Neural cell (in vitro differentiated cells): ENCODE measurements at regions not wholly inside any gene's neighbourhood (a gene's known extent, or its start where the extent isn't known, plus 50 kb on each side); places are given as distances from the start of the nearest gene placed in this dataset.

Experiments
- EZH2 ChIP-seq: fragments of 200-600, 300-800 bp; shearing (Covaris generic), sonication (generic); IDR thresholded peaks from 2 replicates; pipeline ENCODE4 v1.6.1; 2014; ENCODE audit warnings: antibody characterized with exemption, low read length, borderline replicate concordance, mild to moderate bottlenecking; ENCODE audit not compliant: insufficient read depth, poor library complexity, severe bottlenecking
- SMC3 ChIP-seq: fragments of 450-650 bp; conservative IDR thresholded peaks from 2 replicates; pipeline ENCODE4 v1.6.1; 2014; ENCODE audit warnings: antibody characterized with exemption, mild to moderate bottlenecking, moderate library complexity; ENCODE audit not compliant: poor library complexity
- TAF1 ChIP-seq: IDR thresholded peaks from 2 replicates; pipeline ENCODE4 v1.6.1; 2012; ENCODE audit warnings: low read depth
- TF ChIP-seq, protein P1 (sequence below): fragments of 450-650 bp; IDR thresholded peaks from 2 replicates; pipeline ENCODE4 v1.5.1; 2014; ENCODE audit warnings: antibody characterized with exemption, mild to moderate bottlenecking, moderate library complexity; ENCODE audit not compliant: poor library complexity, severe bottlenecking
- TF ChIP-seq, protein P2 (sequence below): IDR thresholded peaks from 2 replicates; pipeline ENCODE4 v1.6.1; 2012; ENCODE audit warnings: borderline replicate concordance

DNA sequence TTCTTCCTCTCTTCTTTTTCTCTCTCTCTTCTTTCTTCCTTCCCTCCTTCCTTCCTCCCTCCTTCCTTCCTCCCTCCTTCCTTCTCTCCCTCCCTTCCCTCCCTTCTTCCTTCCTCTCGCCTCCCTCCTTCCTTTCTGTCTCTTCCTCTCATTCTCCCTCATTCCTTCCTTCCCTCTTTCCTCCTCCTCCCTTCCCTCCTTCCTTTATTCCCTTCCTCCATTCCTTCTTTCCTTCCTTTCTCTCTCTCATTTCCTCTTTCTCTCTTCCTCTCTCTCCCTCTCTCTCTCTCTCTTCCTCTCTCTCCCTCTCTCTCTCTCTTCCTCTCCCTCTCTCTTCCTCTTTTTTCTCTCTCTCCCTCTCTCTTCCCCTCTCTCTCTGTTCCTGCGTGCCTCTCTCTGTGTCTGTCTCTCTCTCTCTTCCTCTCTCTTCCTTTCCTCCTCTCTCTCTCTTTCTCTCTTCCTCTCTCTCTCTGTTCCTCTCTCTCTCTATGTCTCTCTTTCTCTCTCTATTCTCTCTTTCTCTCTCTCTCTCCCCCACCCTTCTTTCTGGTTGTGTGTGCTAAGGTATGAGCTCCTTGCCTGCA is 80.1 kb upstream of the PFKP start:
- TF ChIP-seq, protein P1, sequence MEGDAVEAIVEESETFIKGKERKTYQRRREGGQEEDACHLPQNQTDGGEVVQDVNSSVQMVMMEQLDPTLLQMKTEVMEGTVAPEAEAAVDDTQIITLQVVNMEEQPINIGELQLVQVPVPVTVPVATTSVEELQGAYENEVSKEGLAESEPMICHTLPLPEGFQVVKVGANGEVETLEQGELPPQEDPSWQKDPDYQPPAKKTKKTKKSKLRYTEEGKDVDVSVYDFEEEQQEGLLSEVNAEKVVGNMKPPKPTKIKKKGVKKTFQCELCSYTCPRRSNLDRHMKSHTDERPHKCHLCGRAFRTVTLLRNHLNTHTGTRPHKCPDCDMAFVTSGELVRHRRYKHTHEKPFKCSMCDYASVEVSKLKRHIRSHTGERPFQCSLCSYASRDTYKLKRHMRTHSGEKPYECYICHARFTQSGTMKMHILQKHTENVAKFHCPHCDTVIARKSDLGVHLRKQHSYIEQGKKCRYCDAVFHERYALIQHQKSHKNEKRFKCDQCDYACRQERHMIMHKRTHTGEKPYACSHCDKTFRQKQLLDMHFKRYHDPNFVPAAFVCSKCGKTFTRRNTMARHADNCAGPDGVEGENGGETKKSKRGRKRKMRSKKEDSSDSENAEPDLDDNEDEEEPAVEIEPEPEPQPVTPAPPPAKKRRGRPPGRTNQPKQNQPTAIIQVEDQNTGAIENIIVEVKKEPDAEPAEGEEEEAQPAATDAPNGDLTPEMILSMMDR, result no peak
- TF ChIP-seq EZH2 (no peak), TAF1 (no peak), SMC3 (no peak)
- TF ChIP-seq, protein P2, sequence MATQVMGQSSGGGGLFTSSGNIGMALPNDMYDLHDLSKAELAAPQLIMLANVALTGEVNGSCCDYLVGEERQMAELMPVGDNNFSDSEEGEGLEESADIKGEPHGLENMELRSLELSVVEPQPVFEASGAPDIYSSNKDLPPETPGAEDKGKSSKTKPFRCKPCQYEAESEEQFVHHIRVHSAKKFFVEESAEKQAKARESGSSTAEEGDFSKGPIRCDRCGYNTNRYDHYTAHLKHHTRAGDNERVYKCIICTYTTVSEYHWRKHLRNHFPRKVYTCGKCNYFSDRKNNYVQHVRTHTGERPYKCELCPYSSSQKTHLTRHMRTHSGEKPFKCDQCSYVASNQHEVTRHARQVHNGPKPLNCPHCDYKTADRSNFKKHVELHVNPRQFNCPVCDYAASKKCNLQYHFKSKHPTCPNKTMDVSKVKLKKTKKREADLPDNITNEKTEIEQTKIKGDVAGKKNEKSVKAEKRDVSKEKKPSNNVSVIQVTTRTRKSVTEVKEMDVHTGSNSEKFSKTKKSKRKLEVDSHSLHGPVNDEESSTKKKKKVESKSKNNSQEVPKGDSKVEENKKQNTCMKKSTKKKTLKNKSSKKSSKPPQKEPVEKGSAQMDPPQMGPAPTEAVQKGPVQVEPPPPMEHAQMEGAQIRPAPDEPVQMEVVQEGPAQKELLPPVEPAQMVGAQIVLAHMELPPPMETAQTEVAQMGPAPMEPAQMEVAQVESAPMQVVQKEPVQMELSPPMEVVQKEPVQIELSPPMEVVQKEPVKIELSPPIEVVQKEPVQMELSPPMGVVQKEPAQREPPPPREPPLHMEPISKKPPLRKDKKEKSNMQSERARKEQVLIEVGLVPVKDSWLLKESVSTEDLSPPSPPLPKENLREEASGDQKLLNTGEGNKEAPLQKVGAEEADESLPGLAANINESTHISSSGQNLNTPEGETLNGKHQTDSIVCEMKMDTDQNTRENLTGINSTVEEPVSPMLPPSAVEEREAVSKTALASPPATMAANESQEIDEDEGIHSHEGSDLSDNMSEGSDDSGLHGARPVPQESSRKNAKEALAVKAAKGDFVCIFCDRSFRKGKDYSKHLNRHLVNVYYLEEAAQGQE, result no peak
